Progenitor cell of endocrine pancreas (in vitro differentiated cells): ENCODE measurements at regions not wholly inside any gene's neighbourhood (a gene's known extent, or its start where the extent isn't known, plus 50 kb on each side); places are given as distances from the start of the nearest gene placed in this dataset.

ENCODE experiments used
- DNase-seq: peaks from one replicate; pipeline ENCODE4 v3.0.0; 2021; ENCODE audit warnings: low spot score; ENCODE audit not compliant: unreplicated experiment
- H3K27ac Mint-ChIP-seq: 2 replicates; pipeline ENCODE4 v1.8.0; 2021; ENCODE audit warnings: mild to moderate bottlenecking, moderate library complexity, mixed read lengths
- H3K27me3 Mint-ChIP-seq: 2 replicates; pipeline ENCODE4 v1.8.0; 2021; ENCODE audit warnings: mixed read lengths
- H3K36me3 Mint-ChIP-seq: 2 replicates; pipeline ENCODE4 v1.8.0; 2022; ENCODE audit warnings: mixed read lengths; ENCODE audit not compliant: insufficient read depth
- H3K4me1 Mint-ChIP-seq: 2 replicates; pipeline ENCODE4 v1.8.0; 2021; ENCODE audit warnings: low read depth, mixed read lengths
- H3K4me3 Mint-ChIP-seq: 2 replicates; pipeline ENCODE4 v1.8.0; 2021; ENCODE audit warnings: low read depth, mild to moderate bottlenecking, moderate library complexity, mixed read lengths
- H3K9me3 Mint-ChIP-seq: 2 replicates; pipeline ENCODE4 v1.8.0; 2021; ENCODE audit warnings: low read depth, mixed read lengths
- CTCF ChIP-seq: fragments of 200-600 bp; sonication (generic); IDR thresholded peaks from one replicate; pipeline ENCODE4 v1.5.0; 2021; ENCODE audit warnings: antibody characterized with exemption, mild to moderate bottlenecking; ENCODE audit not compliant: unreplicated experiment

GRCh38 chr7:155190688-155191087 lies 107.0 kb upstream of the INSIG1 start:
- DNase-seq = peak; percentile 73
- no peak overlapping the region for H3K4me3 Mint-ChIP-seq
- H3K36me3 Mint-ChIP-seq = peaks cover 1% of the 10 kb centered on the region
- H3K4me1 Mint-ChIP-seq = peaks cover 20% of the 10 kb centered on the region
- H3K9me3 Mint-ChIP-seq = peaks cover 8% of the 10 kb centered on the region
- H3K27ac Mint-ChIP-seq = peak overlapping the region; percentile 13
- TF ChIP-seq CTCF = peak; percentile 78
- peaks cover 36% of the 10 kb centered on the region for H3K27me3 Mint-ChIP-seq

- peaks cover 36% of the 10 kb centered on the region for H3K27me3 Mint-ChIP-seq
- no peak overlapping the region for H3K4me3 Mint-ChIP-seq
- no peak overlapping the region for H3K27ac Mint-ChIP-seq
- no peak for TF ChIP-seq CTCF
- peaks cover 2% of the 10 kb centered on the region for H3K36me3 Mint-ChIP-seq
- peaks cover 8% of the 10 kb centered on the region for H3K9me3 Mint-ChIP-seq
- no peak for DNase-seq
- peaks cover 20% of the 10 kb centered on the region for H3K4me1 Mint-ChIP-seq
These were observed 106.5 kb upstream of the INSIG1 start for GRCh38 chr7:155191137-155191536.

GRCh38 chr7:155191901-155192478 lies 105.7 kb upstream of the INSIG1 start:
- TF ChIP-seq CTCF = no peak
- H3K9me3 Mint-ChIP-seq = peaks cover 8% of the 10 kb centered on the region
- H3K4me3 Mint-ChIP-seq = no peak overlapping the region
- no peak overlapping the region for H3K27ac Mint-ChIP-seq
- DNase-seq = no peak
- peaks cover 4% of the 10 kb centered on the region for H3K36me3 Mint-ChIP-seq
- H3K27me3 Mint-ChIP-seq = peaks cover 36% of the 10 kb centered on the region
- peaks cover 20% of the 10 kb centered on the region for H3K4me1 Mint-ChIP-seq

GRCh38 chr7:155192961-155193640 lies 104.6 kb upstream of the INSIG1 start:
- Mint-ChIP-seq H3K36me3 (peaks cover 4% of the 10 kb centered on the region), H3K9me3 (peaks cover 12% of the 10 kb centered on the region), H3K4me3 (no peak overlapping the region), H3K27me3 (peaks cover 38% of the 10 kb centered on the region), H3K4me1 (peaks cover 20% of the 10 kb centered on the region), H3K27ac (no peak overlapping the region)
- TF ChIP-seq CTCF = no peak
- DNase-seq = no peak

- Mint-ChIP-seq H3K27ac (no peak overlapping the region), H3K4me3 (no peak overlapping the region), H3K4me1 (peaks cover 20% of the 10 kb centered on the region), H3K27me3 (peaks cover 35% of the 10 kb centered on the region), H3K9me3 (peaks cover 12% of the 10 kb centered on the region), H3K36me3 (peaks cover 4% of the 10 kb centered on the region)
- no peak for DNase-seq
- no peak for TF ChIP-seq CTCF
These were observed 104.0 kb upstream of the INSIG1 start for GRCh38 chr7:155193716-155194115.
